ENCODE measurements at regions not wholly inside any gene's neighbourhood (a gene's known extent, or its start where the extent isn't known, plus 50 kb on each side); places are given as distances from the start of the nearest gene placed in this dataset.

DNA sequence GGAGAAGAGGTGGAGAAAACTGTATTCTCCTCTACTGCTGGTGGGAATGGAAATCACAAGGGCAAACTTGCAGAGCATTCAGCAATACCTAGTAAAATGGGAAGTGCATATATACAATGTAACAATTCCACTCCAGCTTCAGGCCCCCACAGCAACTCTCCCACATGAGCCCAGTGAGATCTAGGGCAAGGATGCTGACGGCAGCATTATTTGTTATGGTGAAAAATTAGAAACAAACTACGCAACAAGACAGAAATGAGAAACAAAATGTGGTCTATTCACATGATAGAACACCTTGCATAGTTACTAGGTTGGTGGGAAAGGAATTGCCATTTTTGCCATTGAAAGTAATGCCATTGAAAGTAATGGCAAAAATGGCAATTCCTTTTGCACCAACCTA is 98.9 kb upstream of the SRSF6 start:
- Histone ChIP-seq H3K4me1 (ENCODE audit: control insufficient read depth, insufficient read depth, low read length) (no peaks in the 10 kb centered on the region), H3K36me3 (ENCODE audit: control insufficient read depth in 2 of 2, insufficient read depth in 1 of 2, low read length in 2 of 2) (no peaks in the 10 kb centered on the region), H3K4me3 (ENCODE audit: low read depth, low read length) (no peak overlapping the region), H3K9me3 (ENCODE audit: control insufficient read depth, insufficient read depth, low read depth, low read length) (no peaks in the 10 kb centered on the region), H3K27ac (ENCODE audit: extremely low read depth, low read depth, low read length) (no peak overlapping the region)
- ChIA-PET CTCF (interaction anchor here (0.7 kb wide), 1 partner anchor 439 kb away, joined by 3 read pairs; no protein-coding TSS in a partner anchor), POLR2A (no interaction called here)
- TF ChIP-seq, protein P1, sequence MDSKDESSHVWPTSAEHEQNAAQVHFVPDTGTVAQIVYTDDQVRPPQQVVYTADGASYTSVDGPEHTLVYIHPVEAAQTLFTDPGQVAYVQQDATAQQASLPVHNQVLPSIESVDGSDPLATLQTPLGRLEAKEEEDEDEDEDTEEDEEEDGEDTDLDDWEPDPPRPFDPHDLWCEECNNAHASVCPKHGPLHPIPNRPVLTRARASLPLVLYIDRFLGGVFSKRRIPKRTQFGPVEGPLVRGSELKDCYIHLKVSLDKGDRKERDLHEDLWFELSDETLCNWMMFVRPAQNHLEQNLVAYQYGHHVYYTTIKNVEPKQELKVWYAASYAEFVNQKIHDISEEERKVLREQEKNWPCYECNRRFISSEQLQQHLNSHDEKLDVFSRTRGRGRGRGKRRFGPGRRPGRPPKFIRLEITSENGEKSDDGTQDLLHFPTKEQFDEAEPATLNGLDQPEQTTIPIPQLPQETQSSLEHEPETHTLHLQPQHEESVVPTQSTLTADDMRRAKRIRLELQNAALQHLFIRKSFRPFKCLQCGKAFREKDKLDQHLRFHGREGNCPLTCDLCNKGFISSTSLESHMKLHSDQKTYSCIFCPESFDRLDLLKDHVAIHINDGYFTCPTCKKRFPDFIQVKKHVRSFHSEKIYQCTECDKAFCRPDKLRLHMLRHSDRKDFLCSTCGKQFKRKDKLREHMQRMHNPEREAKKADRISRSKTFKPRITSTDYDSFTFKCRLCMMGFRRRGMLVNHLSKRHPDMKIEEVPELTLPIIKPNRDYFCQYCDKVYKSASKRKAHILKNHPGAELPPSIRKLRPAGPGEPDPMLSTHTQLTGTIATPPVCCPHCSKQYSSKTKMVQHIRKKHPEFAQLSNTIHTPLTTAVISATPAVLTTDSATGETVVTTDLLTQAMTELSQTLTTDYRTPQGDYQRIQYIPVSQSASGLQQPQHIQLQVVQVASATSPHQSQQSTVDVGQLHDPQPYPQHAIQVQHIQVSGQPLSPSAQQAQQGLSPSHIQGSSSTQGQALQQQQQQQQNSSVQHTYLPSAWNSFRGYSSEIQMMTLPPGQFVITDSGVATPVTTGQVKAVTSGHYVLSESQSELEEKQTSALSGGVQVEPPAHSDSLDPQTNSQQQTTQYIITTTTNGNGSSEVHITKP (tag by site-specific recombination; IDR thresholded peaks at IDR 0.05) = no peak
- TF ChIP-seq ZNF140 (tag by site-specific recombination; IDR thresholded peaks at IDR 0.05) = peak; percentile 24; the same call in 1 of the 2 replicates

DNA sequence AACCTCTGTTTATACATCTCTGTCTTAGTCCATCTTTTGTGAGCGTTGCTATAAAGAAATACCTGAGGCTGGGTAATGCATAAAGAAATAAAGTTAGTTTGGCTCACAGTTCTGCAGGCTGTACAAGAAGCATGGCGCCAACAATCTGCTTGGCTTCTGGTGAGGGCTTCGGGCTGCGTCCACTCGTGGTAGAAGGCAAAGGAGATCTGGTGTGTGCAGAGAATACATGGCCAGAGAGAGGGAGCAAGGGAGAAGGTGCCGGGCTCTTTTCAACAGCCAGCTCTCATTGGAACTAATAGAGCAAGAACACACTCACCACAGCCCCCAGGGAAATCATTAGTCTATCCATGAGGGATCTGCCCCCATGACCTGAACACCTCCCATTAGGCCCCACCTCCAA is 100.3 kb upstream of the SRSF6 start:
- Histone ChIP-seq H3K4me1 (ENCODE audit: control insufficient read depth, insufficient read depth, low read length) (no peaks in the 10 kb centered on the region), H3K36me3 (ENCODE audit: control insufficient read depth in 2 of 2, insufficient read depth in 1 of 2, low read length in 2 of 2) (no peaks in the 10 kb centered on the region), H3K4me3 (ENCODE audit: low read depth, low read length) (no peak overlapping the region), H3K9me3 (ENCODE audit: control insufficient read depth, insufficient read depth, low read depth, low read length) (no peaks in the 10 kb centered on the region), H3K27ac (ENCODE audit: extremely low read depth, low read depth, low read length) (no peak overlapping the region)
- ChIA-PET CTCF (no interaction called here), POLR2A (interaction anchor here (0.7 kb wide), 1 partner anchor 217 kb away, joined by 3 read pairs; no protein-coding TSS in a partner anchor)
- TF ChIP-seq, protein P2, sequence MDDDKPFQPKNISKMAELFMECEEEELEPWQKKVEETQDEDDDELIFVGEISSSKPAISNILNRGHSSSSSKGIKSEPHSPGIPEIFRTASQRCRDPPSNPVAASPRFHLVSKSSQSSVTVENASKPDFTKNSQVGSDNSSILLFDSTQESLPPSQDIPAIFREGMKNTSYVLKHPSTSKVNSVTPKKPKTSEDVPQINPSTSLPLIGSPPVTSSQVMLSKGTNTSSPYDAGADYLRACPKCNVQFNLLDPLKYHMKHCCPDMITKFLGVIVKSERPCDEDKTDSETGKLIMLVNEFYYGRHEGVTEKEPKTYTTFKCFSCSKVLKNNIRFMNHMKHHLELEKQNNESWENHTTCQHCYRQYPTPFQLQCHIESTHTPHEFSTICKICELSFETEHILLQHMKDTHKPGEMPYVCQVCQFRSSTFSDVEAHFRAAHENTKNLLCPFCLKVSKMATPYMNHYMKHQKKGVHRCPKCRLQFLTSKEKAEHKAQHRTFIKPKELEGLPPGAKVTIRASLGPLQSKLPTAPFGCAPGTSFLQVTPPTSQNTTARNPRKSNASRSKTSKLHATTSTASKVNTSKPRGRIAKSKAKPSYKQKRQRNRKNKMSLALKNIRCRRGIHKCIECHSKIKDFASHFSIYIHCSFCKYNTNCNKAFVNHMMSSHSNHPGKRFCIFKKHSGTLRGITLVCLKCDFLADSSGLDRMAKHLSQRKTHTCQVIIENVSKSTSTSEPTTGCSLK (tag by site-specific recombination; IDR thresholded peaks at IDR 0.05) = no peak
- no peak for TF ChIP-seq ZNF112 (tag by site-specific recombination; IDR thresholded peaks at IDR 0.05)
- TF ChIP-seq ZFP3 (tag by site-specific recombination; IDR thresholded peaks at IDR 0.05; ENCODE audit: low read depth) = no peak
- TF ChIP-seq ZNF341 (tag by site-specific recombination; IDR thresholded peaks at IDR 0.05; ENCODE audit: low read depth) = no peak
- no peak for TF ChIP-seq ZNF664 (tag by site-specific recombination; IDR thresholded peaks at IDR 0.05)
- no peak for TF ChIP-seq KLF9 (tag by site-specific recombination; IDR thresholded peaks at IDR 0.05; ENCODE audit: low read depth)
- no peak for TF ChIP-seq ZNF433 (tag by site-specific recombination; IDR thresholded peaks at IDR 0.05; ENCODE audit: low read depth)
- no peak for TF ChIP-seq ZNF654 (tag by site-specific recombination; IDR thresholded peaks at IDR 0.05; ENCODE audit: low read depth)
- no peak for TF ChIP-seq HOXC10 (CRISPR knock-in tag; IDR thresholded peaks at IDR 0.05)
- TF ChIP-seq, protein P3, sequence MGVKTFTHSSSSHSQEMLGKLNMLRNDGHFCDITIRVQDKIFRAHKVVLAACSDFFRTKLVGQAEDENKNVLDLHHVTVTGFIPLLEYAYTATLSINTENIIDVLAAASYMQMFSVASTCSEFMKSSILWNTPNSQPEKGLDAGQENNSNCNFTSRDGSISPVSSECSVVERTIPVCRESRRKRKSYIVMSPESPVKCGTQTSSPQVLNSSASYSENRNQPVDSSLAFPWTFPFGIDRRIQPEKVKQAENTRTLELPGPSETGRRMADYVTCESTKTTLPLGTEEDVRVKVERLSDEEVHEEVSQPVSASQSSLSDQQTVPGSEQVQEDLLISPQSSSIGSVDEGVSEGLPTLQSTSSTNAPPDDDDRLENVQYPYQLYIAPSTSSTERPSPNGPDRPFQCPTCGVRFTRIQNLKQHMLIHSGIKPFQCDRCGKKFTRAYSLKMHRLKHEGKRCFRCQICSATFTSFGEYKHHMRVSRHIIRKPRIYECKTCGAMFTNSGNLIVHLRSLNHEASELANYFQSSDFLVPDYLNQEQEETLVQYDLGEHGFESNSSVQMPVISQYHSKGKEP (tag by site-specific recombination; IDR thresholded peaks at IDR 0.05) = no peak
- no peak for TF ChIP-seq ZNF48 (tag by site-specific recombination; IDR thresholded peaks at IDR 0.05)
- TF ChIP-seq ZNF837 (tag by site-specific recombination; IDR thresholded peaks at IDR 0.05) = no peak

DNA sequence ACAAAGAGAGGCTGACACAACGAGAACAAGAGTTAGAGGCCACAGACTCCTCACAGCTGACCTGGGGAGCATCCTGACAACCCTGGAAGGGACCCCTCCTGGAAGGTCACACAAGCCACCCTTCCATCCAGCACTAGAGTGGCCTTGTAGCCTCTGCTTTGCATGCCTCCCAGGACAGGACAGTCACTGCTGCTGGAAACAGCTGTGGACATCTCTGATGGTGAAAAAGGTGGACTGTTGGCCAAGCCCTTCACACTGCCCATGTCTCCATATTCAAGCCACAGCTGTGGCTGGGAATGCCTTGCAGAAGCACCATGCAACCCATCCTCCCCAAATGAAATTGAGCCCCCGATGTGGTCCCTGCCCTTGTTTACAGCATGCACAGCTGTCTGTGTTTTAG is 102.1 kb upstream of the SRSF6 start:
- no peaks in the 10 kb centered on the region for H3K9me3 ChIP-seq (ENCODE audit: control insufficient read depth, insufficient read depth, low read depth, low read length)
- ChIA-PET POLR2A (no interaction called here), CTCF (no interaction called here)
- no peaks in the 10 kb centered on the region for H3K4me1 ChIP-seq (ENCODE audit: control insufficient read depth, insufficient read depth, low read length)
- no peaks in the 10 kb centered on the region for H3K36me3 ChIP-seq (ENCODE audit: control insufficient read depth in 2 of 2, insufficient read depth in 1 of 2, low read length in 2 of 2)
- no peak overlapping the region for H3K4me3 ChIP-seq (ENCODE audit: low read depth, low read length)
- no peak overlapping the region for H3K27ac ChIP-seq (ENCODE audit: extremely low read depth, low read depth, low read length)
- TF ChIP-seq EGR2 (tag by site-specific recombination; IDR thresholded peaks at IDR 0.05; ENCODE audit: low read depth) = no peak
- TF ChIP-seq ZNF174 (tag by site-specific recombination; IDR thresholded peaks at IDR 0.05) = no peak
- TF ChIP-seq, protein P4, sequence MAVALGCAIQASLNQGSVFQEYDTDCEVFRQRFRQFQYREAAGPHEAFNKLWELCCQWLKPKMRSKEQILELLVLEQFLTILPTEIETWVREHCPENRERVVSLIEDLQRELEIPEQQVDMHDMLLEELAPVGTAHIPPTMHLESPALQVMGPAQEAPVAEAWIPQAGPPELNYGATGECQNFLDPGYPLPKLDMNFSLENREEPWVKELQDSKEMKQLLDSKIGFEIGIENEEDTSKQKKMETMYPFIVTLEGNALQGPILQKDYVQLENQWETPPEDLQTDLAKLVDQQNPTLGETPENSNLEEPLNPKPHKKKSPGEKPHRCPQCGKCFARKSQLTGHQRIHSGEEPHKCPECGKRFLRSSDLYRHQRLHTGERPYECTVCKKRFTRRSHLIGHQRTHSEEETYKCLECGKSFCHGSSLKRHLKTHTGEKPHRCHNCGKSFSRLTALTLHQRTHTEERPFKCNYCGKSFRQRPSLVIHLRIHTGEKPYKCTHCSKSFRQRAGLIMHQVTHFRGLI (tag by site-specific recombination; IDR thresholded peaks at IDR 0.05) = no peak
- TF ChIP-seq, protein P5, sequence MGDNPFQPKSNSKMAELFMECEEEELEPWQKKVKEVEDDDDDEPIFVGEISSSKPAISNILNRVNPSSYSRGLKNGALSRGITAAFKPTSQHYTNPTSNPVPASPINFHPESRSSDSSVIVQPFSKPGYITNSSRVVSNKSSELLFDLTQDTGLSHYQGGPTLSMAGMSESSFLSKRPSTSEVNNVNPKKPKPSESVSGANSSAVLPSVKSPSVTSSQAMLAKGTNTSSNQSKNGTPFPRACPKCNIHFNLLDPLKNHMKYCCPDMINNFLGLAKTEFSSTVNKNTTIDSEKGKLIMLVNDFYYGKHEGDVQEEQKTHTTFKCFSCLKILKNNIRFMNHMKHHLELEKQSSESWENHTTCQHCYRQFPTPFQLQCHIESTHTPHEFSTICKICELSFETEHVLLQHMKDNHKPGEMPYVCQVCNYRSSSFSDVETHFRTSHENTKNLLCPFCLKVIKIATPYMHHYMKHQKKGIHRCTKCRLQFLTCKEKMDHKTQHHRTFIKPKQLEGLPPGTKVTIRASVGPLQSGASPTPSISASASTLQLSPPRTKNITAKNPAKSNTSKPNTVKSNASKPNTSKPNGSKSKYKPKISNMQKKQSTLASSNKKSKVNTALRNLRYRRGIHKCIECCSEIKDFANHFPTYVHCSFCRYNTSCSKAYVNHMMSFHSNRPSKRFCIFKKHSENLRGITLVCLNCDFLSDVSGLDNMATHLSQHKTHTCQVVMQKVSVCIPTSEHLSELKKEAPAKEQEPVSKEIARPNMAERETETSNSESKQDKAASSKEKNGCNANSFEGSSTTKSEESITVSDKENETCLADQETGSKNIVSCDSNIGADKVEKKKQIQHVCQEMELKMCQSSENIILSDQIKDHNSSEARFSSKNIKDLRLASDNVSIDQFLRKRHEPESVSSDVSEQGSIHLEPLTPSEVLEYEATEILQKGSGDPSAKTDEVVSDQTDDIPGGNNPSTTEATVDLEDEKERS (tag by site-specific recombination; IDR thresholded peaks at IDR 0.05) = no peak
- no peak for TF ChIP-seq KLF9 (tag by site-specific recombination; IDR thresholded peaks at IDR 0.05; ENCODE audit: low read depth)
- TF ChIP-seq ZEB2 (tag by site-specific recombination; IDR thresholded peaks at IDR 0.05) = no peak
- TF ChIP-seq ZNF785 (tag by site-specific recombination; IDR thresholded peaks at IDR 0.05) = no peak

Measured in HEK293 (cell line).